GM23338 (cell line): ENCODE measurements at regions not wholly inside any gene's neighbourhood (a gene's known extent, or its start where the extent isn't known, plus 50 kb on each side); places are given as distances from the start of the nearest gene placed in this dataset.
"Not testable (repeated sequence)": the region's sequence is repeated elsewhere in the genome, so short reads cannot be mapped to it uniquely, and the experiment has no call there.

ENCODE experiments used
- ATAC-seq: fragments of 200-7000 bp; cut with Tn5 transposase; 3 replicates; pipeline ENCODE4 v1.9.1; 2020
- DNase-seq: peaks from one replicate; pipeline ENCODE4 v3.0.0-alpha.2; 2015; ENCODE audit warnings: low spot score
- H2AFZ ChIP-seq: fragments of 200-600 bp; sonication (generic); 2 replicates; pipeline ENCODE4 v1.8.0; 2016; ENCODE audit warnings: antibody characterized with exemption, mild to moderate bottlenecking, moderate library complexity
- H3F3A ChIP-seq: fragments of 200-600 bp; sonication (generic); replicated peaks from 2 replicates; pipeline ENCODE4 v1.8.0; 2017; ENCODE audit warnings: antibody characterized with exemption, mixed run types, low read depth
- H3K27ac ChIP-seq: fragments of 200-600 bp; sonication (generic); 2 replicates; pipeline ENCODE4 v1.6.1; 2016; ENCODE audit warnings: low read depth
- H3K27me3 ChIP-seq: fragments of 200-600 bp; sonication (generic); 2 replicates; pipeline ENCODE4 v1.8.0; 2016; ENCODE audit warnings: mild to moderate bottlenecking, mixed run types, moderate library complexity; ENCODE audit not compliant: insufficient read depth
- H3K36me3 ChIP-seq: fragments of 200-600 bp; sonication (generic); 2 replicates; pipeline ENCODE4 v1.8.0; 2016; ENCODE audit warnings: mild to moderate bottlenecking; ENCODE audit not compliant: insufficient read depth
- H3K4me1 ChIP-seq: fragments of 200-600 bp; sonication (generic); 2 replicates; pipeline ENCODE4 v1.8.0; 2016; ENCODE audit warnings: mild to moderate bottlenecking, moderate library complexity; ENCODE audit not compliant: insufficient read depth
- H3K4me2 ChIP-seq: fragments of 200-600 bp; sonication (generic); 2 replicates; pipeline ENCODE4 v1.7.1; 2017; ENCODE audit warnings: mixed run types
- H3K4me3 ChIP-seq: fragments of 200-600 bp; sonication (generic); 2 replicates; pipeline ENCODE4 v1.6.1; 2016; ENCODE audit warnings: mixed run types
- H3K79me2 ChIP-seq: fragments of 200-600 bp; sonication (generic); replicated peaks from 2 replicates; pipeline ENCODE4 v1.8.0; 2017; ENCODE audit warnings: mild to moderate bottlenecking; ENCODE audit not compliant: insufficient read depth
- H3K9me2 ChIP-seq: fragments of 200-600 bp; sonication (generic); 2 replicates; pipeline ENCODE4 v1.8.0; 2017; ENCODE audit not compliant: insufficient read depth
- H4K20me1 ChIP-seq: fragments of 200-600 bp; sonication (generic); replicated peaks from 2 replicates; pipeline ENCODE4 v1.8.0; 2017; ENCODE audit warnings: mild to moderate bottlenecking; ENCODE audit not compliant: insufficient read depth
- H3K27ac Mint-ChIP-seq: 2 replicates; pipeline ENCODE4 v1.8.0; 2020; ENCODE audit warnings: inconsistent platforms, mild to moderate bottlenecking, moderate library complexity, mixed read lengths
- H3K27me3 Mint-ChIP-seq: 3 replicates; pipeline ENCODE4 v1.8.0; 2022; ENCODE audit warnings: low read depth, mild to moderate bottlenecking, moderate library complexity, mixed read lengths, inconsistent platforms; ENCODE audit not compliant: insufficient read depth, poor library complexity
- H3K36me3 Mint-ChIP-seq: 3 replicates; pipeline ENCODE4 v1.8.0; 2021; ENCODE audit warnings: low read depth, mild to moderate bottlenecking, inconsistent platforms, moderate library complexity, mixed read lengths
- H3K4me1 Mint-ChIP-seq: 3 replicates; pipeline ENCODE4 v1.8.0; 2020; ENCODE audit warnings: mild to moderate bottlenecking, inconsistent platforms, mixed read lengths
- H3K4me3 Mint-ChIP-seq: 3 replicates; pipeline ENCODE4 v1.8.0; 2021; ENCODE audit warnings: moderate library complexity, mild to moderate bottlenecking, inconsistent platforms, mixed read lengths
- H3K9me3 Mint-ChIP-seq: 3 replicates; pipeline ENCODE4 v1.8.0; 2020; ENCODE audit warnings: moderate library complexity, mild to moderate bottlenecking, inconsistent platforms, mixed read lengths
- CREB1 ChIP-seq: fragments of 250-450 bp; sonication (Bioruptor Pico); IDR thresholded peaks from 2 replicates; pipeline ENCODE4 v1.5.0; 2020; ENCODE audit warnings: low read depth, mild to moderate bottlenecking, moderate library complexity
- NANOG ChIP-seq: IDR thresholded peaks from 2 replicates; pipeline ENCODE4 v1.6.1; 2016; ENCODE audit warnings: antibody characterized with exemption, borderline replicate concordance
- POLR2AphosphoS5 ChIP-seq: IDR thresholded peaks from 2 replicates; pipeline ENCODE4 v1.6.1; 2016; ENCODE audit warnings: antibody characterized with exemption, low read depth
- STAT1 ChIP-seq: IDR thresholded peaks from one replicate; pipeline ENCODE4 v1.6.1; 2016; ENCODE audit warnings: antibody characterized with exemption; ENCODE audit not compliant: unreplicated experiment
- ZNF114 ChIP-seq: fragments of 250-450 bp; sonication (Bioruptor Pico); IDR thresholded peaks from 2 replicates; pipeline ENCODE4 v1.5.0; 2020; ENCODE audit warnings: mild to moderate bottlenecking, moderate library complexity
- ZNF331 ChIP-seq: fragments of 250-450 bp; sonication (Bioruptor Pico); IDR thresholded peaks from 2 replicates; pipeline ENCODE4 v1.5.0; 2020; ENCODE audit warnings: low read depth, mild to moderate bottlenecking, moderate library complexity
- TF ChIP-seq, protein P1 (sequence below): fragments of 250-450 bp; sonication (Bioruptor Pico); IDR thresholded peaks from 2 replicates; pipeline ENCODE4 v1.5.0; 2020; ENCODE audit warnings: mild to moderate bottlenecking, moderate library complexity
- TF ChIP-seq, protein P2 (sequence below): IDR thresholded peaks from one replicate; pipeline ENCODE4 v1.6.1; 2018; ENCODE audit warnings: antibody characterized with exemption; ENCODE audit not compliant: unreplicated experiment

DNA sequence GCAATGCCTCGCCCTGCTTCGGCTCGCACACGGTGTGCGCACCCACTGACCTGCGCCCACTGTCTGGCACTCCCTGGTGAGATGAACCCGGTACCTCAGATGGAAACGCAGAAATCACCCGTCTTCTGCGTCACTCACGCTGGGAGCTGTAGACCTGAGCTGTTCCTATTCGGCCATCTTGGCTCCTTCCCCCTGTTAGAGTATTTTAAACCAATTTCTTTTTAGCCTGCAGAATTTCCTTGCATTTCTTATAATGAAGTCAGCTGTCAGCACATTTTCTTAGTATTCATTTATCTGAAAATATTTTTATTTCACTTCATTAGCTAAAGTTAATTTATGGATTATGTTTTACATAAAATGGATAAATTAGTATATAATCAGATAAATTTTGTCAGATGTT lies 288.8 kb downstream of the LIG4 start:
- not testable (repeated sequence) for H3K27ac Mint-ChIP-seq, ATAC-seq, DNase-seq, H3K27me3 Mint-ChIP-seq, H3K4me3 ChIP-seq, H3K79me2 ChIP-seq, H3K36me3 Mint-ChIP-seq, H3K4me1 Mint-ChIP-seq, H3F3A ChIP-seq, H3K27me3 ChIP-seq, H3K4me2 ChIP-seq, H3K9me3 Mint-ChIP-seq, H3K36me3 ChIP-seq, H3K4me3 Mint-ChIP-seq, H3K27ac ChIP-seq, H2AFZ ChIP-seq, H3K4me1 ChIP-seq, H4K20me1 ChIP-seq
- H3K9me2 ChIP-seq: peaks cover 16% of the 10 kb centered on the region; the same call in 1 of the 2 replicates

DNA sequence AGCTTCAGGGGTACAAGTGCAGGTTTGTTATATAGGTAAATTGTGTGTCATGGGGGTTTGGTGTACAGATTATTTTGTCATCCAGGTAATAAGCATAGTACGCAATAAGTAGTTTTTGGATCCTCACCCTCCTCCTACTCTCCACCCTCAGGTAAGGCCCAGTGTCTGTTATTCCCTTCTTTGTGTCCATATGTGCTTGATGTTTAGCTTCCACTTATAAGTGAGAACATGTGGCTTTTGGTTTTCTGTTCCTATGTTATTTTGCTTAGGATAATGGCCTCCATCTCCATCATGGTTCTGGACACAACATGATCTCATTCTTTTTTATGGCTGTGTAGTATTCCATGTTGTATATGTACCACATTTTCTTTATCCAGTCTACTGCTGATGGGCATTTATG lies 298.4 kb downstream of the LIG4 start:
- H3K27ac Mint-ChIP-seq, ATAC-seq, DNase-seq, H3K27me3 Mint-ChIP-seq, H3K4me2 ChIP-seq, H3K27me3 ChIP-seq, H2AFZ ChIP-seq, H3K36me3 Mint-ChIP-seq, H3K4me3 ChIP-seq, H3K4me3 Mint-ChIP-seq, H3K9me3 Mint-ChIP-seq, H3F3A ChIP-seq, H3K9me2 ChIP-seq, H3K27ac ChIP-seq, H3K79me2 ChIP-seq, H4K20me1 ChIP-seq, H3K4me1 Mint-ChIP-seq, H3K36me3 ChIP-seq, H3K4me1 ChIP-seq: not testable (repeated sequence)

DNA sequence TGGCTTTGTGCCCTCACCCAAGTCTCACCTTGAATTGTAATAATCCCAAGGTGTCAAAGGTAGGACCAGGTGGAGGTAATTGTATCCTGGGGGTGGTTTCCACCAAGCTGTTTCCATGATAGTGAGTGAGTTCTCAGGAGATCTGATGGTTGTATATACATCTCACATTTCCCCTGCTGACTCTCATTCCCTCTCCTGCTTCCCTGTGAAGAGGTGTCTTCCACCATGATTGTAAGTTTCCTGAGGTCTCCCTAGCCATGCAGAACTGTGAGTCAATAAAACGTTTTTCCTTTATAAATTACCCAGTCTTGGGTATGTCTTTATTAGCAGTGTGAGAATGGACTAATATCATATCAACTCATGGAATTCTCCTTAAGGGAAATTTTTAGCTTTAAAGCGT lies 302.6 kb downstream of the LIG4 start:
- Mint-ChIP-seq H3K4me3 (no peak overlapping the region), H3K9me3 (no peaks in the 10 kb centered on the region), H3K27me3 (peaks cover under 1% of the 10 kb centered on the region), H3K4me1 (no peaks in the 10 kb centered on the region), H3K36me3 (no peaks in the 10 kb centered on the region), H3K27ac (no peak overlapping the region)
- no peaks in the 10 kb centered on the region for H4K20me1 ChIP-seq
- no peaks in the 10 kb centered on the region for H3K79me2 ChIP-seq
- H3K4me1 ChIP-seq: no peaks in the 10 kb centered on the region
- no peak overlapping the region for H3K4me2 ChIP-seq
- H2AFZ ChIP-seq: no peak overlapping the region
- no peaks in the 10 kb centered on the region for H3K9me2 ChIP-seq
- H3K36me3 ChIP-seq: no peaks in the 10 kb centered on the region
- DNase-seq: no peak
- no peak overlapping the region for H3K4me3 ChIP-seq
- no peaks in the 10 kb centered on the region for H3K27me3 ChIP-seq
- H3F3A ChIP-seq: no peaks in the 10 kb centered on the region
- no peak overlapping the region for H3K27ac ChIP-seq
- no peak for ATAC-seq
- TF ChIP-seq, protein P1, sequence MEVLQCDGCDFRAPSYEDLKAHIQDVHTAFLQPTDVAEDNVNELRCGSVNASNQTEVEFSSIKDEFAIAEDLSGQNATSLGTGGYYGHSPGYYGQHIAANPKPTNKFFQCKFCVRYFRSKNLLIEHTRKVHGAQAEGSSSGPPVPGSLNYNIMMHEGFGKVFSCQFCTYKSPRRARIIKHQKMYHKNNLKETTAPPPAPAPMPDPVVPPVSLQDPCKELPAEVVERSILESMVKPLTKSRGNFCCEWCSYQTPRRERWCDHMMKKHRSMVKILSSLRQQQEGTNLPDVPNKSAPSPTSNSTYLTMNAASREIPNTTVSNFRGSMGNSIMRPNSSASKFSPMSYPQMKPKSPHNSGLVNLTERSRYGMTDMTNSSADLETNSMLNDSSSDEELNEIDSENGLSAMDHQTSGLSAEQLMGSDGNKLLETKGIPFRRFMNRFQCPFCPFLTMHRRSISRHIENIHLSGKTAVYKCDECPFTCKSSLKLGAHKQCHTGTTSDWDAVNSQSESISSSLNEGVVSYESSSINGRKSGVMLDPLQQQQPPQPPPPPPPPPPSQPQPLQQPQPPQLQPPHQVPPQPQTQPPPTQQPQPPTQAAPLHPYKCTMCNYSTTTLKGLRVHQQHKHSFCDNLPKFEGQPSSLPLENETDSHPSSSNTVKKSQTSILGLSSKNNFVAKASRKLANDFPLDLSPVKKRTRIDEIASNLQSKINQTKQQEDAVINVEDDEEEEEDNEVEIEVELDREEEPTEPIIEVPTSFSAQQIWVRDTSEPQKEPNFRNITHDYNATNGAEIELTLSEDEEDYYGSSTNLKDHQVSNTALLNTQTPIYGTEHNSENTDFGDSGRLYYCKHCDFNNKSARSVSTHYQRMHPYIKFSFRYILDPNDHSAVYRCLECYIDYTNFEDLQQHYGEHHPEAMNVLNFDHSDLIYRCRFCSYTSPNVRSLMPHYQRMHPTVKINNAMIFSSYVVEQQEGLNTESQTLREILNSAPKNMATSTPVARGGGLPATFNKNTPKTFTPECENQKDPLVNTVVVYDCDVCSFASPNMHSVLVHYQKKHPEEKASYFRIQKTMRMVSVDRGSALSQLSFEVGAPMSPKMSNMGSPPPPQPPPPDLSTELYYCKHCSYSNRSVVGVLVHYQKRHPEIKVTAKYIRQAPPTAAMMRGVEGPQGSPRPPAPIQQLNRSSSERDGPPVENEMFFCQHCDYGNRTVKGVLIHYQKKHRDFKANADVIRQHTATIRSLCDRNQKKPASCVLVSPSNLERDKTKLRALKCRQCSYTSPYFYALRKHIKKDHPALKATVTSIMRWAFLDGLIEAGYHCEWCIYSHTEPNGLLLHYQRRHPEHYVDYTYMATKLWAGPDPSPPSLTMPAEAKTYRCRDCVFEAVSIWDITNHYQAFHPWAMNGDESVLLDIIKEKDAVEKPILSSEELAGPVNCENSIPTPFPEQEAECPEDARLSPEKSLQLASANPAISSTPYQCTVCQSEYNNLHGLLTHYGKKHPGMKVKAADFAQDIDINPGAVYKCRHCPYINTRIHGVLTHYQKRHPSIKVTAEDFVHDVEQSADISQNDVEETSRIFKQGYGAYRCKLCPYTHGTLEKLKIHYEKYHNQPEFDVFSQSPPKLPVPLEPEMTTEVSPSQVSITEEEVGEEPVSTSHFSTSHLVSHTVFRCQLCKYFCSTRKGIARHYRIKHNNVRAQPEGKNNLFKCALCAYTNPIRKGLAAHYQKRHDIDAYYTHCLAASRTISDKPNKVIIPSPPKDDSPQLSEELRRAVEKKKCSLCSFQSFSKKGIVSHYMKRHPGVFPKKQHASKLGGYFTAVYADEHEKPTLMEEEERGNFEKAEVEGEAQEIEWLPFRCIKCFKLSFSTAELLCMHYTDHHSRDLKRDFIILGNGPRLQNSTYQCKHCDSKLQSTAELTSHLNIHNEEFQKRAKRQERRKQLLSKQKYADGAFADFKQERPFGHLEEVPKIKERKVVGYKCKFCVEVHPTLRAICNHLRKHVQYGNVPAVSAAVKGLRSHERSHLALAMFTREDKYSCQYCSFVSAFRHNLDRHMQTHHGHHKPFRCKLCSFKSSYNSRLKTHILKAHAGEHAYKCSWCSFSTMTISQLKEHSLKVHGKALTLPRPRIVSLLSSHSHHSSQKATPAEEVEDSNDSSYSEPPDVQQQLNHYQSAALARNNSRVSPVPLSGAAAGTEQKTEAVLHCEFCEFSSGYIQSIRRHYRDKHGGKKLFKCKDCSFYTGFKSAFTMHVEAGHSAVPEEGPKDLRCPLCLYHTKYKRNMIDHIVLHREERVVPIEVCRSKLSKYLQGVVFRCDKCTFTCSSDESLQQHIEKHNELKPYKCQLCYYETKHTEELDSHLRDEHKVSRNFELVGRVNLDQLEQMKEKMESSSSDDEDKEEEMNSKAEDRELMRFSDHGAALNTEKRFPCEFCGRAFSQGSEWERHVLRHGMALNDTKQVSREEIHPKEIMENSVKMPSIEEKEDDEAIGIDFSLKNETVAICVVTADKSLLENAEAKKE: no peak
- TF ChIP-seq STAT1 (no peak), ZNF331 (no peak), NANOG (no peak), ZNF114 (CRISPR knock-in tag) (no peak), POLR2AphosphoS5 (no peak), CREB1 (CRISPR knock-in tag) (no peak)
- TF ChIP-seq, protein P2, sequence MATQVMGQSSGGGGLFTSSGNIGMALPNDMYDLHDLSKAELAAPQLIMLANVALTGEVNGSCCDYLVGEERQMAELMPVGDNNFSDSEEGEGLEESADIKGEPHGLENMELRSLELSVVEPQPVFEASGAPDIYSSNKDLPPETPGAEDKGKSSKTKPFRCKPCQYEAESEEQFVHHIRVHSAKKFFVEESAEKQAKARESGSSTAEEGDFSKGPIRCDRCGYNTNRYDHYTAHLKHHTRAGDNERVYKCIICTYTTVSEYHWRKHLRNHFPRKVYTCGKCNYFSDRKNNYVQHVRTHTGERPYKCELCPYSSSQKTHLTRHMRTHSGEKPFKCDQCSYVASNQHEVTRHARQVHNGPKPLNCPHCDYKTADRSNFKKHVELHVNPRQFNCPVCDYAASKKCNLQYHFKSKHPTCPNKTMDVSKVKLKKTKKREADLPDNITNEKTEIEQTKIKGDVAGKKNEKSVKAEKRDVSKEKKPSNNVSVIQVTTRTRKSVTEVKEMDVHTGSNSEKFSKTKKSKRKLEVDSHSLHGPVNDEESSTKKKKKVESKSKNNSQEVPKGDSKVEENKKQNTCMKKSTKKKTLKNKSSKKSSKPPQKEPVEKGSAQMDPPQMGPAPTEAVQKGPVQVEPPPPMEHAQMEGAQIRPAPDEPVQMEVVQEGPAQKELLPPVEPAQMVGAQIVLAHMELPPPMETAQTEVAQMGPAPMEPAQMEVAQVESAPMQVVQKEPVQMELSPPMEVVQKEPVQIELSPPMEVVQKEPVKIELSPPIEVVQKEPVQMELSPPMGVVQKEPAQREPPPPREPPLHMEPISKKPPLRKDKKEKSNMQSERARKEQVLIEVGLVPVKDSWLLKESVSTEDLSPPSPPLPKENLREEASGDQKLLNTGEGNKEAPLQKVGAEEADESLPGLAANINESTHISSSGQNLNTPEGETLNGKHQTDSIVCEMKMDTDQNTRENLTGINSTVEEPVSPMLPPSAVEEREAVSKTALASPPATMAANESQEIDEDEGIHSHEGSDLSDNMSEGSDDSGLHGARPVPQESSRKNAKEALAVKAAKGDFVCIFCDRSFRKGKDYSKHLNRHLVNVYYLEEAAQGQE: no peak
